ENCODE measurements at regions not wholly inside any gene's neighbourhood (a gene's known extent, or its start where the extent isn't known, plus 50 kb on each side); places are given as distances from the start of the nearest gene placed in this dataset.

GRCh38 chr14:89540830-89541470 lies 123.9 kb upstream of the FOXN3 start:
- SMC1A ChIA-PET (ENCODE audit: uncharacterized antibody, unreplicated experiment), result interaction anchor here (1.1 kb wide), 1 partner anchor 7 kb away, joined by 3 read pairs; no protein-coding TSS in a partner anchor
- DNase-seq (ENCODE audit: low read depth, low spot score) (no peak), ATAC-seq (no peak), FAIRE-seq (no peak)
- H3K4me1 ChIP-seq (ENCODE audit: control insufficient read depth, insufficient read depth, low read length), result no peaks in the 10 kb centered on the region
- in situ Hi-C loops (cut with MboI) (no loop called here), intact Hi-C loops (cut with micrococcal nuclease; ENCODE audit: unreplicated experiment) (no loop called here)
- POLR2A ChIA-PET, result no interaction called here
- CTCF ChIA-PET, result interaction anchor here (0.9 to 1.0 kb wide), 2 partner anchors 47 to 51 kb away, joined by 3 read pairs; no protein-coding TSS in a partner anchor
- no TSS peak for BruUV-seq (replicated peaks)
- RAD21 ChIA-PET (ENCODE audit: unreplicated experiment), result no interaction called here
- no peaks in the 10 kb centered on the region for H3K9me3 ChIP-seq (replicated peaks; ENCODE audit: control insufficient read depth, insufficient read depth, low read length)
- H3K9ac ChIP-seq (ENCODE audit: control insufficient read depth, insufficient read depth, low read length), result no peak overlapping the region
- 87% methylated on average over 5 of the region's 5 CpGs for WGBS (ENCODE audit: insufficient coverage, insufficient replicate concordance, low lambda C conversion rate, missing lambda C conversion rate)
- H3K27me3 ChIP-seq (replicated peaks in 1 of 2; ENCODE audit: control insufficient read depth in 2 of 2, insufficient read depth in 2 of 2, low read length in 1 of 2), result no peaks in the 10 kb centered on the region
- no peaks in the 10 kb centered on the region for H3K79me2 ChIP-seq (ENCODE audit: control insufficient read depth, insufficient read depth, low read length)
- no peak overlapping the region for H3K27ac ChIP-seq (ENCODE audit: control insufficient read depth, insufficient read depth)
- H2AFZ ChIP-seq (ENCODE audit: control insufficient read depth, low read depth, low read length), result no peak overlapping the region
- no peaks in the 10 kb centered on the region for H3K36me3 ChIP-seq (ENCODE audit: control insufficient read depth in 2 of 2, insufficient read depth in 2 of 2, low read length in 1 of 2)
- TF ChIP-seq BCLAF1 (IDR thresholded peaks at IDR 0.05), result no peak
- TF ChIP-seq NR2C2 (IDR thresholded peaks at IDR 0.05; ENCODE audit: borderline replicate concordance, control insufficient read depth, insufficient read length, low read depth), result no peak
- TF ChIP-seq ESRRA (IDR thresholded peaks at IDR 0.05; ENCODE audit: low read length), result no peak
- no peak for TF ChIP-seq KLF5 (IDR thresholded peaks at IDR 0.05; ENCODE audit: partially characterized antibody)
- no peak for TF ChIP-seq MTA2 (IDR thresholded peaks at IDR 0.05; ENCODE audit: low read depth)
- no peak for TF ChIP-seq CEBPB (IDR thresholded peaks at IDR 0.05; ENCODE audit: borderline replicate concordance in 1 of 2, low read depth in 2 of 2, low read length in 2 of 2)
- TF ChIP-seq FOS (IDR thresholded peaks at IDR 0.05; ENCODE audit: borderline replicate concordance, extremely low read depth, insufficient read length), result no peak
- no peak for TF ChIP-seq CREB1 (IDR thresholded peaks at IDR 0.05; ENCODE audit: low read depth)
- no peaks in the 10 kb centered on the region for H4K20me1 ChIP-seq (ENCODE audit: control insufficient read depth, insufficient read depth)
- no peak overlapping the region for H3K4me2 ChIP-seq (ENCODE audit: control insufficient read depth, insufficient read depth)
- no peak overlapping the region for H3K4me3 ChIP-seq

All from GM12878 (cell line).